HepG2 (cell line): ENCODE measurements at regions not wholly inside any gene's neighbourhood (a gene's known extent, or its start where the extent isn't known, plus 50 kb on each side); places are given as distances from the start of the nearest gene placed in this dataset.
"Not testable (repeated sequence)": the region's sequence is repeated elsewhere in the genome, so short reads cannot be mapped to it uniquely, and the experiment has no call there.

Source experiments
- ATAC-seq: fragments of 200-7000 bp; cut with Tn5 transposase; 3 replicates; pipeline ENCODE4 v1.9.1; 2020; ENCODE audit warnings: mild to moderate bottlenecking, moderate library complexity
- BruUV-seq: library from RNA; stranded (reverse); fragments of 400-500 nt; replicated peaks from 2 replicates; lab custom pipeline; 2021; lab: Mats Ljungman, UMichigan
- CTCF ChIA-PET: fragments of 300-600 bp; formaldehyde crosslinking; extraction: SDS; loops from one replicate; lab custom pipeline; 2021; ENCODE audit warnings: low total read pairs, inconsistent platforms, low intra/inter-chr PET ratio; lab: Yijun Ruan, JAX
- POLR2A ChIA-PET: fragments of 350-600 bp; sonication (Branson Sonifier 250); formaldehyde crosslinking; loops from one replicate; lab custom pipeline; 2020; ENCODE audit warnings: antibody characterized with exemption, inconsistent platforms; lab: Yijun Ruan, JAX
- DNase-seq: peaks from one replicate; pipeline ENCODE4 v3.0.0-alpha.2; 2015; ENCODE audit warnings: low spot score
- FAIRE-seq: peaks from 3 replicates; lab custom pipeline; 2011; peaks lifted over from hg19 to GRCh38; lab: Jason Lieb, UNC
- H2AFZ ChIP-seq: one replicate; pipeline ENCODE4 v1.6.1; 2011; ENCODE audit warnings: low read length, inconsistent platforms
- H3K27ac ChIP-seq: fragments of 300-600 bp; 3 replicates; pipeline ENCODE4 v1.8.0; 2011; ENCODE audit warnings: mixed run types, mild to moderate bottlenecking, mixed read lengths, low read length, inconsistent platforms; ENCODE audit not compliant: insufficient read depth; ENCODE audit errors: extremely low read length
- H3K27me3 ChIP-seq, 2 experiments: fragments of 200-600 bp in 1 of 2; 2 replicates in 1 of 2; 3 replicates in 1 of 2; pipeline versions ENCODE4 v1.6.0 to v1.8.0; 2011; ENCODE audit warnings: low read length in 2 of 2, mild to moderate bottlenecking in 2 of 2, moderate library complexity in 2 of 2, inconsistent platforms in 1 of 2; ENCODE audit not compliant: insufficient read depth in 2 of 2, control insufficient read depth in 1 of 2
- H3K36me3 ChIP-seq, 2 experiments: fragments of 200-600 bp in 1 of 2; replicated peaks in 1 of 2; 2 replicates in 1 of 2; 3 replicates in 1 of 2; pipeline versions ENCODE4 v1.5.1 to v1.8.0; 2011; ENCODE audit warnings: low read length in 2 of 2, inconsistent platforms in 1 of 2; ENCODE audit not compliant: insufficient read depth in 2 of 2, control insufficient read depth in 1 of 2
- H3K4me1 ChIP-seq: 2 replicates; pipeline ENCODE4 v1.5.1; 2012; ENCODE audit warnings: low read length, inconsistent platforms; ENCODE audit not compliant: insufficient read depth
- H3K4me2 ChIP-seq: 2 replicates; pipeline ENCODE4 v1.6.0; 2011; ENCODE audit warnings: low read depth, low read length, inconsistent platforms
- H3K4me3 ChIP-seq, 3 experiments: fragments of 200-600 bp in 1 of 3; sonication (generic), shearing (Covaris generic) in 1 of 3; replicated peaks in 1 of 3; 2 replicates each; pipeline ENCODE4 v1.5.1; 2011 to 2016; ENCODE audit warnings: low read length in 3 of 3, inconsistent platforms in 2 of 3, low read depth in 2 of 3, mild to moderate bottlenecking in 2 of 3, control low read depth in 1 of 3, mixed read lengths in 1 of 3; ENCODE audit not compliant: insufficient read depth in 1 of 3
- H3K79me2 ChIP-seq: one replicate; pipeline ENCODE4 v1.6.1; 2011; ENCODE audit warnings: low read length, inconsistent platforms; ENCODE audit not compliant: insufficient read depth
- H3K9ac ChIP-seq: 2 replicates; pipeline ENCODE4 v1.6.0; 2011; ENCODE audit warnings: mild to moderate bottlenecking, low read depth, low read length, inconsistent platforms; ENCODE audit not compliant: insufficient read depth
- H3K9me3 ChIP-seq: 2 replicates; pipeline ENCODE4 v1.5.1; 2012; ENCODE audit warnings: mild to moderate bottlenecking, low read length
- H4K20me1 ChIP-seq: 2 replicates; pipeline ENCODE4 v1.6.0; 2011; ENCODE audit warnings: inconsistent platforms, mild to moderate bottlenecking, low read length, moderate library complexity; ENCODE audit not compliant: insufficient read depth
- CHD4 ChIP-seq: fragments of 200-600 bp; sonication (generic); IDR thresholded peaks from 2 replicates; pipeline ENCODE4 v1.7.0; 2017; ENCODE audit warnings: mild to moderate bottlenecking, low read length, borderline replicate concordance
- EZH2 ChIP-seq: conservative IDR thresholded peaks from 2 replicates; pipeline ENCODE4 v1.6.1; 2012; ENCODE audit warnings: mild to moderate bottlenecking, low read depth, low read length, moderate library complexity
- KLF9 ChIP-seq: IDR thresholded peaks from 2 replicates; pipeline ENCODE4 v1.6.1; 2016; ENCODE audit warnings: low read depth
- SKIL ChIP-seq: sonication (generic); formaldehyde crosslinking; IDR thresholded peaks from 2 replicates; pipeline ENCODE4 v1.8.0; 2022; ENCODE audit warnings: missing genetic modification reagents, mild to moderate bottlenecking, moderate library complexity, borderline replicate concordance
- SRSF9 ChIP-seq: fragments of 200-400 bp; formaldehyde crosslinking; IDR thresholded peaks from 2 replicates; pipeline ENCODE4 v1.6.1; 2018; ENCODE audit warnings: borderline replicate concordance, mild to moderate bottlenecking, low read depth, low read length; ENCODE audit not compliant: insufficient read depth, poor library complexity, severe bottlenecking
- TFDP2 ChIP-seq: sonication (generic); formaldehyde crosslinking; IDR thresholded peaks from 2 replicates; pipeline ENCODE4 v1.4.0; 2020; ENCODE audit warnings: missing genetic modification reagents
- ZBTB46 ChIP-seq: sonication (generic); formaldehyde crosslinking; IDR thresholded peaks from 2 replicates; pipeline ENCODE4 v1.4.0; 2020; ENCODE audit warnings: mild to moderate bottlenecking, missing genetic modification reagents, borderline replicate concordance
- ZFP90 ChIP-seq: sonication (generic); formaldehyde crosslinking; IDR thresholded peaks from 2 replicates; pipeline ENCODE4 v1.8.0; 2022; ENCODE audit warnings: missing genetic modification reagents, mild to moderate bottlenecking, inconsistent platforms, borderline replicate concordance
- ZNF138 ChIP-seq: sonication (generic); formaldehyde crosslinking; IDR thresholded peaks from 2 replicates; pipeline ENCODE4 v1.5.0; 2020; ENCODE audit warnings: mild to moderate bottlenecking, low read depth, missing genetic modification reagents
- ZNF652 ChIP-seq: IDR thresholded peaks from 2 replicates; pipeline ENCODE4 v1.6.1; 2016; ENCODE audit warnings: low read depth, borderline replicate concordance
- ZNF670 ChIP-seq: sonication (generic); formaldehyde crosslinking; IDR thresholded peaks from 2 replicates; pipeline ENCODE4 v1.8.0; 2022; ENCODE audit warnings: mild to moderate bottlenecking, missing genetic modification reagents, borderline replicate concordance
- ZNF790 ChIP-seq: sonication (generic); formaldehyde crosslinking; IDR thresholded peaks from 2 replicates; pipeline ENCODE4 v1.8.0; 2022; ENCODE audit warnings: missing genetic modification reagents, mild to moderate bottlenecking, borderline replicate concordance
- WGBS: methylation state at CpG from one replicate; pipeline ENCODE4 v1.1.6; 2017; ENCODE audit warnings: low lambda C conversion rate; 5-methylcytosine and 5-hydroxymethylcytosine counted together
- in situ Hi-C: cut with HindIII; loops from 2 replicates; pipeline ENCODE4 v1.10.0; 2017; ENCODE audit warnings: low pct_unique_long_range_greater_than_20kb; ENCODE audit not compliant: extremely low pct_ligation_motif_present
- intact Hi-C: fragments of 100-400 bp; cut with micrococcal nuclease; formaldehyde crosslinking; loops from one replicate; pipeline ENCODE4 v1.10.0; 2022; ENCODE audit not compliant: unreplicated experiment

GRCh38 chr19:28057026-28057425, 1155.9 kb downstream of the UQCRFS1 start:
- H2AFZ ChIP-seq, H3K27ac ChIP-seq, H3K4me1 ChIP-seq, H3K9ac ChIP-seq, intact Hi-C loops, H3K27me3 ChIP-seq, ATAC-seq, H3K4me2 ChIP-seq, H3K79me2 ChIP-seq, DNase-seq, H3K4me3 ChIP-seq, POLR2A ChIA-PET, H3K36me3 ChIP-seq, H4K20me1 ChIP-seq, BruUV-seq, in situ Hi-C loops, FAIRE-seq, CTCF ChIA-PET: not testable (repeated sequence)
- H3K9me3 ChIP-seq, result peaks cover 82% of the 10 kb centered on the region

- intact Hi-C loops, result no loop called here
- WGBS, result 0% methylated on average over 2 of the region's 6 CpGs
- no peak overlapping the region for H3K27ac ChIP-seq
- no peak overlapping the region for H3K4me3 ChIP-seq
- no TSS peak for BruUV-seq
- FAIRE-seq, result no peak
- no peaks in the 10 kb centered on the region for H3K27me3 ChIP-seq
- no peak for DNase-seq
- ATAC-seq, result no peak
- no peaks in the 10 kb centered on the region for H3K36me3 ChIP-seq
- H2AFZ ChIP-seq, result no peak overlapping the region
- H3K4me2 ChIP-seq, result no peak overlapping the region
- CTCF ChIA-PET, result no interaction called here
- no peak overlapping the region for H3K9ac ChIP-seq
- H4K20me1 ChIP-seq, result no peaks in the 10 kb centered on the region
- in situ Hi-C loops, result no loop called here
- H3K79me2 ChIP-seq, result no peaks in the 10 kb centered on the region
- POLR2A ChIA-PET, result no interaction called here
- no peaks in the 10 kb centered on the region for H3K4me1 ChIP-seq
- peaks cover 76% of the 10 kb centered on the region for H3K9me3 ChIP-seq
- TF ChIP-seq ZNF790 (CRISPR knock-in tag) (no peak), SRSF9 (no peak), KLF9 (CRISPR knock-in tag) (no peak), ZNF652 (no peak), EZH2 (no peak), TFDP2 (CRISPR knock-in tag) (no peak), ZNF670 (CRISPR knock-in tag) (no peak), ZNF138 (CRISPR knock-in tag) (no peak), ZFP90 (CRISPR knock-in tag) (no peak), CHD4 (no peak), ZBTB46 (no peak), SKIL (CRISPR knock-in tag) (no peak)
These were observed 1161.9 kb downstream of the UQCRFS1 start for GRCh38 chr19:28051047-28051446.
